Sigmoid colon (tissue), 4 donors: ENCODE measurements at regions not wholly inside any gene's neighbourhood (a gene's known extent, or its start where the extent isn't known, plus 50 kb on each side); places are given as distances from the start of the nearest gene placed in this dataset.

Experiments
- CTCF ChIP-seq, 4 experiments: fragments of 450-650 bp in 3 of 4; fragments of 200-600 bp in 1 of 4; IDR thresholded peaks; one replicate each; pipeline ENCODE4 v1.5.1; 2016 to 2019; ENCODE audit warnings: antibody characterized with exemption in 4 of 4, mild to moderate bottlenecking in 3 of 4, moderate library complexity in 2 of 4
- POLR2A ChIP-seq, 2 donors: fragments of 450-650 bp; IDR thresholded peaks; one replicate each; pipeline ENCODE4 v1.6.1; 2016; ENCODE audit warnings: antibody characterized with exemption in 2 of 2, mild to moderate bottlenecking in 2 of 2, moderate library complexity in 2 of 2
- POLR2AphosphoS5 ChIP-seq, 4 donors: sonication (generic); formaldehyde crosslinking; IDR thresholded peaks; one replicate each; pipeline ENCODE4 v1.6.1; 2017; ENCODE audit warnings: antibody characterized with exemption in 4 of 4

- no peak for TF ChIP-seq CTCF (IDR thresholded peaks at IDR 0.05)
- no peak for TF ChIP-seq POLR2A (IDR thresholded peaks at IDR 0.05)
- no peak for TF ChIP-seq POLR2AphosphoS5 (IDR thresholded peaks at IDR 0.05)
Measured at GRCh38 chr16:88329726-88330700, 52.7 kb upstream of the ZNF469 start.
